ENCODE measurements at regions not wholly inside any gene's neighbourhood (a gene's known extent, or its start where the extent isn't known, plus 50 kb on each side); places are given as distances from the start of the nearest gene placed in this dataset.
"Not testable (repeated sequence)": the region's sequence is repeated elsewhere in the genome, so short reads cannot be mapped to it uniquely, and the experiment has no call there.

DNA sequence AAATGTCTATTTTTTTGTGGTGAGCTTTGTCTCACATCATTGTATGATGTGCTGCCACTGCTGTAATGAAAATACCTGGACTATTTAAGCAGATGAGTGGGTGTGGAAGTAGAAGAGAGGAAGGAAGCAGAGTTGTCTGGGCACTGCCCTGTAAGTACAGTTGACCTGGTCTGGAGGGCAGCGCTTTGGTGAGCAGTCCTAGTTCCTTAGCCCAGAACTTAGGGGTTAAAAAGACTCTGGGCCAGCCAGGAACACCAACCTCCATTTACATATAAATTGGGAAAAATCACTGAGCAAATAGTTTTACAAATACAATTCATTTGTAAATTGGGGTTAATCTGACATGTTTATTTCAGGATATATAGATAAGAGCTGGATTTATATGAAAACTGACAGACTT is 347.1 kb upstream of the FAT1 start:
- Mint-ChIP-seq H3K27me3 (no peaks in the 10 kb centered on the region), H3K36me3 (ENCODE audit: low read depth) (no peaks in the 10 kb centered on the region), H3K27ac (no peak overlapping the region), H3K9me3 (peaks cover 24% of the 10 kb centered on the region), H3K4me3 (no peak overlapping the region), H3K4me1 (ENCODE audit: low read depth) (no peaks in the 10 kb centered on the region)
- DNase-seq, result no peak

DNA sequence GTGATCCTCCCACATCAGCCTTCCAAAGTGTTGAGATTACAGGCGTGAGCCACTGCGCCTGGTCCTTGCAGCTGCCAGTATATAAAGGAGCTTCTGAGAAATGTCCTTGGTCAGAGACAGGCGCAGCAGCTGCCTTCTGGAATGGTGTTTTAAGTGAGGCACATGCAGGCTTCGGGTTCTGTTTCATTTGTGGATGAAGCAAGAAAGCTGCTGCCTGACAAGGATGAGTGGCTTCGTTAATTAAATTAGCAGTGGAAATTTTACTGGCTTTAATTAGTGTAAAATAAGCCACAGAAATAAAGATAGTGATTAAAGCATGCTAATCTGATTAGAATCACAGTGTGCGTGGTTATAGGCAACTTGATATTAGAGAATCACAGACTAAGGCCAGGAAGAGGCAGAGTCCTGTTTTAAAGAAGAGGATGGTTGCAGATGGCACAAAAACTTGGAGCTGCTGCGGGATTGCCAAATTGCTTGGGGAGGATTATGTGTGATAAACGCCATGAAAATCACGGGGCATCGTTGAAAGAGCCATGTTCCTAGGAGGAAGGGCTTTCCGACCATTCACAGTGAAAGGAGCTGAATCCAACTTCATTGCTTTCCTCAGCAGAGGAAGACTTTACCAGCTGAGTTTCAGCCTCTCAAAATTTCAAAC is 348.4 kb upstream of the FAT1 start:
- Mint-ChIP-seq H3K4me1 (ENCODE audit: low read depth) (no peaks in the 10 kb centered on the region), H3K9me3 (peaks cover 24% of the 10 kb centered on the region), H3K27ac (no peak overlapping the region), H3K4me3 (no peak overlapping the region), H3K27me3 (no peaks in the 10 kb centered on the region), H3K36me3 (ENCODE audit: low read depth) (no peaks in the 10 kb centered on the region)
- DNase-seq, result no peak

DNA sequence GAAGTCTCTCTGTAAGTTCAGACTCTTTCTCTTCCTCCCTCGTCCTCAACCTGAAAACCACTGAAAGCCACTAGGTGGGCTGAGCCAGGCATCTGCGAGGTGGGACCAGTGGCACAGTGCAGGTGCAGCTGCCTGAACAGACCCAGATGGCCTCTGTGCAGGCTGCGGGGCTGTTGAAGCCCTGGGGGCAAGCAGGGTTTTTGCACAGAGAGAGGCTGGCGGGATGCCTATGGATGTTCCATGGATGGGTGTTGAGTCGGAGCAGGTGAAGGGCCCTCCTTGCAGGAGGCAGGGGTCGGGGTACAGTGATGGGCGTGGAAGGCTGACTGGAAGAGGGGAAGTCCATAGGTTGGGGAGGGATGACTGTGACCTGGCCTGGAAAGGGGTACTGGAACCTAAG is 350.2 kb upstream of the FAT1 start:
- Mint-ChIP-seq H3K27me3 (no peaks in the 10 kb centered on the region), H3K36me3 (ENCODE audit: low read depth) (no peaks in the 10 kb centered on the region), H3K9me3 (peaks cover 25% of the 10 kb centered on the region)

DNA sequence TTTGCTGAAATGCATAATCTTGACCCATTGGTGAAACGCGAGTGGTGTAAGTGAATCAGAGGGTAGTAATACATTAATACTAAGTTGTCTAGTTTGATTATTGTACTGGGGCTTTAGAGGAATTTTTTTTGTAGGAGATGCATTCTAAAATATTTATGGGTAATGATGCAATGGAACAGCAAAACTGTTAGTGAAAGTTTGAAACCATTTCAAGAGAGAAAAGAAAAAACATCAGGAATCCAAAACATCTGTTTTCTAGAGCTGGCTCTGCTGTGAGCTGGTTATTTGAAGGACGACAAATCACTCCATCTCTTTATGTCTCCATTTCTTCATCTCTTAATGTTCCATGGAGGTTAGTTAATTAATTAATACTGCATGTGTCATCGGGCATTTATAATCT is 351.9 kb upstream of the FAT1 start:
- DNase-seq, result no peak
- no peaks in the 10 kb centered on the region for H3K27me3 Mint-ChIP-seq
- H3K36me3 Mint-ChIP-seq (ENCODE audit: low read depth), result no peaks in the 10 kb centered on the region
- peaks cover 22% of the 10 kb centered on the region for H3K9me3 Mint-ChIP-seq
- no peak overlapping the region for H3K4me3 Mint-ChIP-seq
- H3K27ac Mint-ChIP-seq, result no peak overlapping the region
- H3K4me1 Mint-ChIP-seq (ENCODE audit: low read depth), result no peaks in the 10 kb centered on the region

More for the DNA sequence above, 350.2 kb upstream of the FAT1 start:
- Mint-ChIP-seq H3K4me3 (no peak overlapping the region), H3K4me1 (ENCODE audit: low read depth) (no peaks in the 10 kb centered on the region), H3K27ac (no peak overlapping the region)
- no peak for DNase-seq

DNA sequence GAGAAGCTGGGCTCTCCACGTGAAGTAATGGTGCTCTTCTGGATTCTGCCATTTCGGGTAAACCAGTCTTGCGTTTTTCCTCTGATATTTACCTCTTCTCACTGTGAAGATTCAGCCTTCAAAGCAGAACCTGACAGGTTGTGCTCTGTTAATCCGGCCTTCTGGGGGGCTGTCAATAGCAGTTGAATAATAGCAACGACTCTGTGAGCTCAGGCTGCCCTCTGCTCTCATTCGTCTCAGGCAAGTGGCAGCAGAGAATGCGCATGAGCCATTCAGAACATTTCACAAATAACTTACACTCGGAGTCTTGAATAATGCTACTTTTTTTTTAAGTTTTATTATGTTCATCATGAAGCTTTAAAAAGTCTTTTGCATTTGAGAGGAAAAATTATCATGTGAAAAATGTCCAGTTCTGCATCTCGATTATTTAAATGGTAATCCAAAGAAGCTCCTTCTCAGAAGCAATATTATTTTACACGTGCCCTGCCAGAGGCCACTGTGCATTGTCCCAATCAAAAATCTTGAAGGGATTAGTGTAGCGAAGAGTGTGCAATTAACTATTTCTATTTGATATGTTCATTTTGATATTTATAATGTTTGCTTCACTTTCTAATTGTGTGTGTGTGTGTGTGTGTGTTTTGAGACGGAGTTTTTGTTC is 354.2 kb upstream of the FAT1 start:
- Mint-ChIP-seq H3K36me3 (ENCODE audit: low read depth) (no peaks in the 10 kb centered on the region), H3K4me3 (no peak overlapping the region)

DNA sequence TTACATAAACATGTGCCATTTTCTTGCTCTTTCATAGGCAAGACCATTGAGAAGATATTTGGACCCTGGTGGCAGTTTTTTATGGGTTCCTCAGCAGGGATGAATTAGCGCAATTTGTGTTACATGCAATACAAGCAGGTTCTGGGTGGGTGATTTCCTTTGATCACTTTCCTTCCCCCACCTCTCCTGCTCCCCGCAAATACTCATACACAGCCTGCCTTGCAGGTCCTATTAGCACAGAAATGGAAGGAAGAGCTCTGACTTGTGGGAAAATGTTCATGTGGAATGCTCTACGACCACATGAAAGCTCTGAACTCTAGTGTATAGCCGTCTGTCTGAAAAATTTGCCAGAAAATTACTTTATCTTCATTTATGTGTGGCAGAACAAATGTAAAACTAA is 361.0 kb upstream of the FAT1 start:
- Mint-ChIP-seq H3K9me3 (peaks cover 6% of the 10 kb centered on the region), H3K4me1 (ENCODE audit: low read depth) (no peaks in the 10 kb centered on the region), H3K4me3 (no peak overlapping the region), H3K27ac (no peak overlapping the region), H3K36me3 (ENCODE audit: low read depth) (no peaks in the 10 kb centered on the region), H3K27me3 (no peaks in the 10 kb centered on the region)
- DNase-seq, result no peak

More for the DNA sequence above, 354.2 kb upstream of the FAT1 start:
- DNase-seq, result no peak
- Mint-ChIP-seq H3K9me3 (peaks cover 17% of the 10 kb centered on the region), H3K27me3 (no peaks in the 10 kb centered on the region), H3K27ac (no peak overlapping the region), H3K4me1 (ENCODE audit: low read depth) (no peaks in the 10 kb centered on the region)

DNA sequence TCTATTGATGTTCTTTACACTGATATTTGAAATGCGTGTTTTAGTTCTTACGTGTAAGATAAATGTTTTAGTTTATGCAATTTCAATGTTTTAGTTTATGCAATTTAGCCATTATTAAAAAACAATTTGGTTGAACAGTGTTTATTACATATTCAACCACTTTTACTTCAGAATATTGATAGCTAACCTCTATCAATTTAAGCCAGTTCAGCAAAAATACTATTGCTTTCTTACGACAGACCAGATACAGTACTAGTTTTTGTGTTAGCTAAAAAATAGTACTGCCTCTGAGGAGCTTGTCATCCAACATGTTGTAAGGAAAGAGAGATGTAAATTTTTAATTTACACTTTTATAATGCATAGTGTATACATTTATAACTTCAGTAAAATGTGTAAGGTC is 361.7 kb upstream of the FAT1 start:
- Mint-ChIP-seq H3K9me3 (peaks cover 6% of the 10 kb centered on the region), H3K27me3 (no peaks in the 10 kb centered on the region), H3K27ac (no peak overlapping the region), H3K4me1 (ENCODE audit: low read depth) (no peaks in the 10 kb centered on the region), H3K4me3 (no peak overlapping the region), H3K36me3 (ENCODE audit: low read depth) (no peaks in the 10 kb centered on the region)
- DNase-seq, result no peak

DNA sequence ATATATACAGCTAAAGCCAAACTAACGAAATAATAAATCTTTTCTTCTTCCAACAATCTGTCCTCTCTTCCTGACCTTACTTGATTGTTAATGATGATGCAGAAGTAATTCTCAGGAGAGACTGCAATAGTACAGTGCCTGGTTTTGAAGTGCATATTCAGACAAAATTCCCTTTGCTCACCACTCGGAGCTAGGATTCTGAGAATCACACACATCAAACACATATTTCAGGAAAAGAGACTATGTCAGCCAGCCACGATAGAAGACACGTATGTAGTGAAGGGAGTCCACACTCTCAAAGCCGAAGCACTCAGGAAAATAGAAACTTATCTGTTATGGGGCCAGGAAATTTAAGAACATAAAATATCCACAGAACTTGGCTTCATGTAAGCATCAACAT is 362.5 kb upstream of the FAT1 start:
- H3K27ac Mint-ChIP-seq, result no peak overlapping the region
- no peaks in the 10 kb centered on the region for H3K27me3 Mint-ChIP-seq

DNA sequence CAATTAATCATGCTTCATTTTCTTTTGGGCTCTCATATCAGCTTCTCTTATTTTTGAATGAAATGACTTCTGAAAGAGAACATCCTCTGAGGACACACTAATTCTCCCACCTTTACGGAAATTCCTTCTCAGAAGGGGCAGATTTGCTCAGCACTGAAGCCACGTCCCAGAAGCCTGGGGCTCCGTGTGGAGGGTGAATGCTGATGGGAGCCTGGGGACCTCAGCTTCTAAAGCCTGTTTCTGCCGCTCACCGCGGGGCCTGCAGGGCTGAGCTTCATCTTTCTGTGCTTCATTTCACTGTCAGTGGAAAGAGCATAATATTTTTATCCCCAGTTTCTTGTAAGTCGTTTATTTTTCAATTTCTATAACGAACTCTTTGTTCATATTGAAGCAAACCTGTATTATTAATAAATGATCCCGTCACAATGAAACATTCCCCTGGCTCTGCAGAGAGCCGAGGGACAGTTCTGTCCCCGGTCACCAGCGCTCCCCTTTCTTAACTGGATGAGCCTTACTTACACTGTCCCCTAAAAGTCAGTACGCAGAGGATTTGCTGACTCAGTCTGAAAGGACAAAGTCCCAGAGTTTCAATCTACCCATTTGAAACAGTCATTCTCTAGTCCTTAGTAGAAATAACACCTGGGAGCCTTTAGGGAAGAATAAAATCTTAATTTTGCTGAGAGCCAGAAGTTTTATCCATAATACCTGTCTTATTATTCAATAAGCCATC is 364.6 kb upstream of the FAT1 start:
- Mint-ChIP-seq H3K4me1 (ENCODE audit: low read depth) (no peaks in the 10 kb centered on the region), H3K27me3 (no peaks in the 10 kb centered on the region), H3K27ac (no peak overlapping the region), H3K4me3 (no peak overlapping the region), H3K36me3 (ENCODE audit: low read depth) (no peaks in the 10 kb centered on the region), H3K9me3 (peaks cover 9% of the 10 kb centered on the region)
- no peak for DNase-seq

More for the DNA sequence above, 362.5 kb upstream of the FAT1 start:
- Mint-ChIP-seq H3K4me3 (no peak overlapping the region), H3K4me1 (ENCODE audit: low read depth) (no peaks in the 10 kb centered on the region), H3K36me3 (ENCODE audit: low read depth) (no peaks in the 10 kb centered on the region), H3K9me3 (peaks cover 11% of the 10 kb centered on the region)
- no peak for DNase-seq

DNA sequence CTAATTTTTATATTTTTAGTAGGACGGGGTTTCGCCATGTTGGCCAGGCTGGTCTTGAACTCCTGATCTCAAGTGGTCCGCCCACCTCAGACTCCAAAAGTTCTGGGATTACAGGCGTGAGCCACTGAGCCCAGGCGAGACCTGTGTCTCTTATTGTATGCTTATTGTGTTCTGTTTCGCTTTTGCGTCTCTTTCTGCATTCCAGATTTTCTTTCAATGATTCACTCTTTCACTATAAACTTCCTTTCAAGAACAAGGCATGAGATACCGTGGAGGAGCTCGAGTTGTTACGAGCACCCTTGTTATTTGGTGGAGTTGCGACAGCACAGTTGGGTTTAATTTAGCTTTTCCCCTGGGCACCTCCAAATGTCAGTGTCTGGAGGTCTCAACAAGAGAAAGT is 366.7 kb upstream of the FAT1 start:
- DNase-seq, result no peak
- Mint-ChIP-seq H3K4me3 (no peak overlapping the region), H3K27ac (no peak overlapping the region), H3K27me3 (no peaks in the 10 kb centered on the region), H3K36me3 (ENCODE audit: low read depth) (no peaks in the 10 kb centered on the region), H3K4me1 (ENCODE audit: low read depth) (no peaks in the 10 kb centered on the region), H3K9me3 (peaks cover 9% of the 10 kb centered on the region)

DNA sequence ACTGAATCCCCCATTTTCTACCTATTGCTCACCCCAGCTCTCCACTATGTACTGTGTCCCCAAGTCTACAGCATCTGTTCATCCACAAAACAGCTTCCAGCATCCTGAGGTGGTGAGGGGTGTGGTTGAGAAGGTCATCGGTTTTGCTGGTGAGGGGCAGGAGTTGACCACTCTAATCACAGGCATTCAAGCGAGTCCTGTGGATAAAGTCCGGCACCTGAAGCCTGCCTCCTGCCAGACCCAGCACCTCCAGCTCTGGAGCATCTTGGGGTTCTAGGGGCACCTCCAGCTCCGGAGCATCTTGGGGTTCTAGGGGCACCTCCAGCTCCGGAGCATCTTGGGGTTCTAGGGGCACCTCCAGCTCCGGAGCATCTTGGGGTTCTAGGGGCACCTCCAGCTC is 367.2 kb upstream of the FAT1 start:
- not testable (repeated sequence) for H3K9me3 Mint-ChIP-seq; H3K27ac Mint-ChIP-seq; H3K4me3 Mint-ChIP-seq; H3K27me3 Mint-ChIP-seq; H3K36me3 Mint-ChIP-seq (ENCODE audit: low read depth); DNase-seq; H3K4me1 Mint-ChIP-seq (ENCODE audit: low read depth)

DNA sequence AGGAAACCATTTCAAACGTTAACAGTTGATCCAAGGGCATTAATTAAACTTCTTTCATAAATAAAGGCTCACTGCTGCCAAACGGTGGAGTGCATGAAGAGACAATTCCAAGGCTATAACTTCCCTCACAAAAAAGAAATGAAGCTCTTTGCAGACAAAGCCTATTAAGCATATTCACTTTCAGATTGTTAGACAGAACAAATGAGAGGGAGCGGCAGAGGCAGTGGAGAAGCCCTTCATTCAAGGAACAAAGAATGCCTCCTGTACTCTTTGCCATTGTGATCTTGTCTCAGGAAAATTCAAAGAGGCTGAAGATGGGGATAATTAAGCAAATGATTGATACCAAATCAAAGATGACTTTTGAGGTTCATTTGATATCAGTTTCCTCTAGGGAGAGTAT is 370.5 kb upstream of the FAT1 start:
- H3K9me3 Mint-ChIP-seq, result peaks cover 15% of the 10 kb centered on the region
- no peaks in the 10 kb centered on the region for H3K27me3 Mint-ChIP-seq

DNA sequence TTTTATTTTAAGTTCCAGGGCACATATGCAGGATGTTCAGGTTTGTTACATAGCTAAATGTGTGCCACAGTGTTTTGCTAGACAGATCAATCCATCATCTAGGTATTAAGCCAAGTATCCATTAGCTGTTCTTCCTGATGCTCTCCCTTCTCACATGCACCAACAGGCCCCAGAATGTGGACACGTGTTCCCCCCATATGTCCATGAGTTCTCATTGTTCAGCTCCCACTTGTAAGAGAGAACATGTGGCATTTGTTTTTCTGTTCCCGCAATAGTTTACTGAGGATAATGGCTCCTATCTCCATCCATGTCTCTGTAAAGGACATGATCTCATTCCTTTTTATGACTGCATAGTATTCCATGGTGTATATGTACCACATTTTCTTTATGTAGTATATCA is 374.8 kb upstream of the FAT1 start:
- no peaks in the 10 kb centered on the region for H3K4me1 Mint-ChIP-seq (ENCODE audit: low read depth)
- no peaks in the 10 kb centered on the region for H3K27me3 Mint-ChIP-seq
- peaks cover 14% of the 10 kb centered on the region for H3K9me3 Mint-ChIP-seq
- H3K4me3 Mint-ChIP-seq, result no peak overlapping the region
- H3K27ac Mint-ChIP-seq, result no peak overlapping the region
- H3K36me3 Mint-ChIP-seq (ENCODE audit: low read depth), result no peaks in the 10 kb centered on the region
- no peak for DNase-seq

More for the DNA sequence above, 370.5 kb upstream of the FAT1 start:
- Mint-ChIP-seq H3K4me1 (ENCODE audit: low read depth) (no peaks in the 10 kb centered on the region), H3K36me3 (ENCODE audit: low read depth) (no peaks in the 10 kb centered on the region), H3K4me3 (no peak overlapping the region), H3K27ac (no peak overlapping the region)
- DNase-seq, result no peak

DNA sequence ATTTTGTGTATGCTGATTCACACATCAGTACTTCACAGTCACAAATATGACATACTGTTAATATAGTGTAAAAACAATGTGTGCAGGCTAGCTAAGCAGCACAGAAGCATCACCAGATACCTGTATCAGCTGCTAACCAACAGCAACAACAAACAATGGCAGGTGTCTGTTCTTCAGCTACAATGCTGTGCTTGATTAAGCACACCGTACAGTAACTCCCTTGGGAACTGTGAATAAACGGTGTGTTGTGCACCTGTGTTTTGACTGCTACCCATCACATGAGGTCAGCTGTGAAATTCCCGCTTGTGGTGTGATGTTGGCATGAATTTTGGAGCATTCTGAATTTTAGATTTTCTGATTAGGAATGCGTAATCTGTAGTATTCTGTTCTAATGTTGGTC is 379.7 kb upstream of the FAT1 start:
- no peaks in the 10 kb centered on the region for H3K36me3 Mint-ChIP-seq (ENCODE audit: low read depth)
- H3K27ac Mint-ChIP-seq, result no peak overlapping the region
- H3K27me3 Mint-ChIP-seq, result no peaks in the 10 kb centered on the region
- H3K4me3 Mint-ChIP-seq, result no peak overlapping the region
- no peaks in the 10 kb centered on the region for H3K4me1 Mint-ChIP-seq (ENCODE audit: low read depth)
- H3K9me3 Mint-ChIP-seq, result peaks cover 11% of the 10 kb centered on the region
- DNase-seq, result no peak

DNA sequence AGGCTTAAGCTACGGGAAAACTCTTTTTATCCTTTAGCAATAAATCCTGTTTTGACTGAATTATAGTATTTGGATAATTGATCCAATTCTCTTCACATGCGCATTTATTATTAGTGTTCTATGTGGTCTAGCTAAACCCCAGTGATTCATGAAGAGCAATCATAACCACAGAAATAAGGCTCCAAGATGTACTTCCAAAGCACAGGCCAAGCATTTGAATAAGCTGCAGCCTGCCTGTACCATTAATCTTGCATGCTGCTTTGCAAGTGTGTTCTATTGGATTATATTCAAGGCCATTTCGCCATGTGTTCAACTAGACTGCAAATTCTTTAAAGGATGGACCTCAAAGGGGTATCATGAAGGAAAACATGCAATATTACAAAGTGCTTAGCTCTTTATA is 385.2 kb upstream of the FAT1 start:
- H3K9me3 Mint-ChIP-seq, result peaks cover 7% of the 10 kb centered on the region
- no peak for DNase-seq
- H3K36me3 Mint-ChIP-seq (ENCODE audit: low read depth), result no peaks in the 10 kb centered on the region
- no peak overlapping the region for H3K4me3 Mint-ChIP-seq
- H3K27me3 Mint-ChIP-seq, result no peaks in the 10 kb centered on the region
- H3K4me1 Mint-ChIP-seq (ENCODE audit: low read depth), result no peaks in the 10 kb centered on the region
- H3K27ac Mint-ChIP-seq, result no peak overlapping the region
